ENCODE measurements at regions not wholly inside any gene's neighbourhood (a gene's known extent, or its start where the extent isn't known, plus 50 kb on each side); places are given as distances from the start of the nearest gene placed in this dataset.
A peak's percentile ranks its signal among the peaks of the same experiment; 100 is the strongest.

GRCh38 chr20:6715401-6715941 lies 52.0 kb upstream of the BMP2 start:
- peaks cover 0 to 15% (median 0%) of the 10 kb centered on the region in 9 donors for H3K4me1 ChIP-seq
- no peak overlapping the region for H3K4me3 ChIP-seq
- ATAC-seq (peak in 4 of 8 donors; percentile 49 to 59 (median 57)), DNase-seq (no peak)
- H3K27ac ChIP-seq, result peak overlapping the region in 1 of 10 donors; percentile 28
- H3K9me3 ChIP-seq, result no peaks in the 10 kb centered on the region
- intact Hi-C loops (cut with DNase I), result no loop called here
- 59 to 63% methylated on average over 7 of the region's 7 CpGs for WGBS, 2 donors
- TF ChIP-seq, protein P1, sequence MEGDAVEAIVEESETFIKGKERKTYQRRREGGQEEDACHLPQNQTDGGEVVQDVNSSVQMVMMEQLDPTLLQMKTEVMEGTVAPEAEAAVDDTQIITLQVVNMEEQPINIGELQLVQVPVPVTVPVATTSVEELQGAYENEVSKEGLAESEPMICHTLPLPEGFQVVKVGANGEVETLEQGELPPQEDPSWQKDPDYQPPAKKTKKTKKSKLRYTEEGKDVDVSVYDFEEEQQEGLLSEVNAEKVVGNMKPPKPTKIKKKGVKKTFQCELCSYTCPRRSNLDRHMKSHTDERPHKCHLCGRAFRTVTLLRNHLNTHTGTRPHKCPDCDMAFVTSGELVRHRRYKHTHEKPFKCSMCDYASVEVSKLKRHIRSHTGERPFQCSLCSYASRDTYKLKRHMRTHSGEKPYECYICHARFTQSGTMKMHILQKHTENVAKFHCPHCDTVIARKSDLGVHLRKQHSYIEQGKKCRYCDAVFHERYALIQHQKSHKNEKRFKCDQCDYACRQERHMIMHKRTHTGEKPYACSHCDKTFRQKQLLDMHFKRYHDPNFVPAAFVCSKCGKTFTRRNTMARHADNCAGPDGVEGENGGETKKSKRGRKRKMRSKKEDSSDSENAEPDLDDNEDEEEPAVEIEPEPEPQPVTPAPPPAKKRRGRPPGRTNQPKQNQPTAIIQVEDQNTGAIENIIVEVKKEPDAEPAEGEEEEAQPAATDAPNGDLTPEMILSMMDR (IDR thresholded peaks at IDR 0.05), result no peak
- no peaks in the 10 kb centered on the region for H3K27me3 ChIP-seq
- H3K36me3 ChIP-seq, result no peaks in the 10 kb centered on the region

DNA sequence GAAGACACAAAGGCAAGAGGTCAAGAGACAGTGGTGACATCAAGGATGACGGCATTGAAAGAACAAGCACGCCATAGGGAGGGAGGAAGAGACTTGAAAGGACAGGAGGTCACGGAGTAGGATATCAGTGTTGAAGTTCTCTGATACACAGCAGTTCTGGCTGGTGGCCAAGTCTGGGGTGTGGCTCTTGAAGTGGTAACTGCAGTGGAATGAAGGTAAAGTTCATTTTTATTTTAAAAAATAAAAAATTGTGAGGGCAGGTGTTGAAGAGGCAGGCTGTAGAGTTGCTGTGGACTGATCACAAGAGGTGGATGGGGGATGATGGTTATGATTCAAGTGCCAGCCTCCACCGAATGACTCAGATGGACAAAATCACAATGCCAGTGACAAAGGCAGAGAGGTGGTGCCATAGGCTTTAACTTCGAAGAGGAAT lies 53.2 kb upstream of the BMP2 start:
- intact Hi-C loops (cut with DNase I), result loop anchor here in 1 of 10 donors (5.0 kb wide), 1 partner anchor 1543 kb away; no protein-coding TSS in a partner anchor
- 71 to 76% methylated on average over 5 of the region's 5 CpGs for WGBS, 2 donors
- H3K4me1 ChIP-seq, result peaks cover 0 to 10% (median 0%) of the 10 kb centered on the region in 9 donors
- no peaks in the 10 kb centered on the region for H3K36me3 ChIP-seq
- H3K4me3 ChIP-seq, result no peak overlapping the region
- no peak for ATAC-seq
- no peak for DNase-seq
- H3K9me3 ChIP-seq, result no peaks in the 10 kb centered on the region
- TF ChIP-seq, protein P1 (IDR thresholded peaks at IDR 0.05), result no peak
- H3K27ac ChIP-seq, result no peak overlapping the region
- no peaks in the 10 kb centered on the region for H3K27me3 ChIP-seq

DNA sequence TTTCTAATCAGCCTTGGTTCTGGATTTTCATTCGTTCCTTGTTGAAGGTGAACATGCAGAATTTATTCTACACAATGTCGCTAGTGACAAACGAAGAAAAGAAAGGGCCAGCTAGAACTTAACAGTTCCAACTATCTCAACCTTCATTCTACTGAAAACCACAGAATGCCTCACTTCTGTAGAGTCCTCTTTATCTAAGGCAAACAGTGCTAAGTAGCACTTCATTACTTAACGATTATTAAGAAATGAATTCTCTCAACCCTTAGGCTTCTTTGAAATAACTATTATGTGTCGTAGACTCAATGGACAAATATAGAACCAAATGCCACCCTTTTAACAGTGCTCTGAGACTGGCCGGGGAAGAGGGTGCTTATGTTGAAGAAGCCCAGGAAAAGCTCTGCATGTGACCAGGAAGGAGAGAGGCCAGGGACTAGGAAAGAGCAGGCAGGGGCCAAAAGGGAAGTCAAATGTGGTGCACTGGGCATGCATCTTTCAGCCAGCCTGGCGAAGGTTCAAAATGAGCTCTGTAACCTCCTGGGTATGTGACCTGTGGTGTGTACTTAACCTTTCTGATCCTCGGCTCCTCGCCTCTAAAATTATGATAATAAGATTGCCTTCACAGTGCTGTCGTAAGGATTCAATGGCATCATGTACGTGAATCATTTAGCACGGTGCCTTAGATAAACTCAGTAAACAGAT lies 55.4 kb upstream of the BMP2 start:
- no peaks in the 10 kb centered on the region for H3K36me3 ChIP-seq
- H3K9me3 ChIP-seq, result no peaks in the 10 kb centered on the region
- no peak overlapping the region for H3K4me3 ChIP-seq
- WGBS, 2 donors, result 82 to 89% methylated on average over 12 of the region's 12 CpGs
- intact Hi-C loops (cut with DNase I), result loop anchor here in 1 of 10 donors (5.0 kb wide), 1 partner anchor 1545 kb away; no protein-coding TSS in a partner anchor
- no peaks in the 10 kb centered on the region for H3K27me3 ChIP-seq
- DNase-seq (no peak), ATAC-seq (peak in 1 of 8 donors; percentile 32)
- peaks cover 0 to 18% (median 15%) of the 10 kb centered on the region in 9 donors for H3K4me1 ChIP-seq
- TF ChIP-seq, protein P1 (IDR thresholded peaks at IDR 0.05), result no peak
- H3K27ac ChIP-seq, result no peak overlapping the region

DNA sequence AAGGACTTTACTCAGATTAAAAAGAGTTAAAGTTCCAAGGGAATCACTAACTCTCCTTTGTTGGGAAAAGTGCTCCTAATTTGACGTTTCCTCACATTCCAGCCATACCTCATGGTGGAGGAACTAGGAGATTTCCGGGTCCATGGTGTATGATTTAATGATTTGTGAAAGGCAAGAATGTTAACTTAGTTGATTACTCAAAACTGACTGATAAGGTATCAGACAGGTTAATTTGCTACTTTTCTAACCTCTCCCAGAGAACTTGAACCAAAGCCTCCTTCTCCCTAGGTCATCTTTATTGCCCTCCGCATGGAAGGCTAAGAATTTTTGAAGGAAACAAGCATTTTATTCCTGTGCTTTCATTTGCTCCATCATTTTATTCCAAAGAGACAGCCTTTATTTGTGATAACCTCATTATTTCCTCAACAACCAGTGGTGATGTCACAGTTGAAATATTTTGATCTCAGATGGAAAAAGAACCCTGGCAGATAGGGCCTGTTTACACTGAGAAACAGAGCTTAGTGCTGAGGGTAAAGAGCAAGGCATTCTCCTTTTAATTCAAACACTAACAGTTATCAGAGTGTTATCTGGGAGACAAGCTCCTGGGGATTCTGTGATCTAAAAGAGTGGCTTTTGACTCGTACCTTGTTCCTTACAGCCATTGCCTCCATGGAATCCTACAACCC lies 57.4 kb upstream of the BMP2 start:
- ATAC-seq (no peak), DNase-seq (no peak)
- Histone ChIP-seq H3K36me3 (no peaks in the 10 kb centered on the region), H3K27ac (no peak overlapping the region), H3K4me3 (no peak overlapping the region), H3K4me1 (peaks cover 0 to 23% (median 16%) of the 10 kb centered on the region in 9 donors), H3K9me3 (no peaks in the 10 kb centered on the region), H3K27me3 (no peaks in the 10 kb centered on the region)
- intact Hi-C loops (cut with DNase I), result loop anchor here in 1 of 10 donors (5.0 kb wide), 1 partner anchor 1547 kb away; no protein-coding TSS in a partner anchor
- WGBS, 2 donors, result 65 to 67% methylated on average over 4 of the region's 4 CpGs
- TF ChIP-seq, protein P1 (IDR thresholded peaks at IDR 0.05), result no peak

Data from heart right ventricle (tissue), 16 donors.